ENCODE measurements at regions not wholly inside any gene's neighbourhood (a gene's known extent, or its start where the extent isn't known, plus 50 kb on each side); places are given as distances from the start of the nearest gene placed in this dataset.

DNA sequence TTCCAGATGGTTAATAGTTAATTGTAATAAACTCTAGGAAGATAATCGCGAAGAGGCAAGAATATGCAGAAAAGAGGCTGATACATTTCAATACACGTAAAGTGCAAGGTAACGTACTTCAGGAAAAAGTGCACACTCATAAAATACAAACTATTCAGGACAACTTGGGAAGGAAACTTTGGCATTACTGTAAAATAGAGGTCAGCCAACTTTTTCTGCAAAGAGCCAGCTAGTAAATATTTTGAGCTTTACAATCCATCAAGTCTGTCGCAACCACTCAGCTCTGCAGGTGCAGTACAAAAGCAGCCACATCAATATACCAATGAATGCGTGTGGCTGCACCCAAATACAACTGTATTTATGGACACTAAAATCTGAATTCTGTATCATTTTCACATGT, 51.6 kb upstream of the THUMPD3 start:
- no peak for DNase-seq (ENCODE audit: low read depth)
- Histone ChIP-seq H3K27me3 (ENCODE audit: control insufficient read depth, insufficient read depth, low read length) (peaks cover 3% of the 10 kb centered on the region), H3K36me3 (ENCODE audit: control insufficient read depth, insufficient read depth, low read length) (no peaks in the 10 kb centered on the region), H3K4me3 (ENCODE audit: low read depth, low read length) (no peak overlapping the region)
- TF ChIP-seq, protein P1, sequence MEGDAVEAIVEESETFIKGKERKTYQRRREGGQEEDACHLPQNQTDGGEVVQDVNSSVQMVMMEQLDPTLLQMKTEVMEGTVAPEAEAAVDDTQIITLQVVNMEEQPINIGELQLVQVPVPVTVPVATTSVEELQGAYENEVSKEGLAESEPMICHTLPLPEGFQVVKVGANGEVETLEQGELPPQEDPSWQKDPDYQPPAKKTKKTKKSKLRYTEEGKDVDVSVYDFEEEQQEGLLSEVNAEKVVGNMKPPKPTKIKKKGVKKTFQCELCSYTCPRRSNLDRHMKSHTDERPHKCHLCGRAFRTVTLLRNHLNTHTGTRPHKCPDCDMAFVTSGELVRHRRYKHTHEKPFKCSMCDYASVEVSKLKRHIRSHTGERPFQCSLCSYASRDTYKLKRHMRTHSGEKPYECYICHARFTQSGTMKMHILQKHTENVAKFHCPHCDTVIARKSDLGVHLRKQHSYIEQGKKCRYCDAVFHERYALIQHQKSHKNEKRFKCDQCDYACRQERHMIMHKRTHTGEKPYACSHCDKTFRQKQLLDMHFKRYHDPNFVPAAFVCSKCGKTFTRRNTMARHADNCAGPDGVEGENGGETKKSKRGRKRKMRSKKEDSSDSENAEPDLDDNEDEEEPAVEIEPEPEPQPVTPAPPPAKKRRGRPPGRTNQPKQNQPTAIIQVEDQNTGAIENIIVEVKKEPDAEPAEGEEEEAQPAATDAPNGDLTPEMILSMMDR (IDR thresholded peaks at IDR 0.05; ENCODE audit: insufficient read depth, low read length, poor library complexity, severe bottlenecking), result no peak

All from kidney epithelial cell (primary cell).